NCI-H1694 (cell line): ENCODE measurements at regions not wholly inside any gene's neighbourhood (a gene's known extent, or its start where the extent isn't known, plus 50 kb on each side); places are given as distances from the start of the nearest gene placed in this dataset.
"Not testable (repeated sequence)": the region's sequence is repeated elsewhere in the genome, so short reads cannot be mapped to it uniquely, and the experiment has no call there.

ENCODE experiments used
- DNase-seq: peaks from one replicate; lab custom pipeline; 2025; lab: John Stamatoyannopoulos, UW

GRCh38 chr22:48424661-48425060 is 1403.0 kb downstream of the BRD1 start:
- no peak for DNase-seq

- no peak for DNase-seq
Observed at GRCh38 chr22:48424201-48424627, 1403.5 kb downstream of the BRD1 start.

GRCh38 chr22:48423481-48423911 is 1404.2 kb downstream of the BRD1 start:
- DNase-seq, result no peak

GRCh38 chr22:48422900-48423480 is 1404.7 kb downstream of the BRD1 start:
- no peak for DNase-seq

GRCh38 chr22:48418831-48419230 is 1408.8 kb downstream of the BRD1 start:
- DNase-seq, result no peak

GRCh38 chr22:48417225-48418070 is 1410.2 kb downstream of the BRD1 start:
- DNase-seq, result no peak

GRCh38 chr22:48416396-48417224 is 1411.1 kb downstream of the BRD1 start:
- DNase-seq, result no peak

- DNase-seq, result no peak
Observed at GRCh38 chr22:48415520-48415919, 1412.2 kb downstream of the BRD1 start.

GRCh38 chr22:48414651-48415050 is 1413.0 kb downstream of the BRD1 start:
- DNase-seq, result no peak

- not testable (repeated sequence) for DNase-seq
Observed at GRCh38 chr22:48412931-48413330, 1414.7 kb downstream of the BRD1 start.

- DNase-seq, result no peak
Observed at GRCh38 chr22:48410536-48410935, 1417.1 kb downstream of the BRD1 start.

- DNase-seq, result no peak
Observed at GRCh38 chr22:48407256-48407955, 1420.3 kb downstream of the BRD1 start.

GRCh38 chr22:48406161-48406560 is 1421.5 kb downstream of the BRD1 start:
- DNase-seq, result no peak

- DNase-seq, result no peak
Observed at GRCh38 chr22:48405741-48406140, 1421.9 kb downstream of the BRD1 start.

GRCh38 chr22:48404801-48405447 is 1422.7 kb downstream of the BRD1 start:
- no peak for DNase-seq

GRCh38 chr22:48403521-48404403 is 1423.9 kb downstream of the BRD1 start:
- peak; percentile 90 for DNase-seq

- DNase-seq, result no peak
Observed at GRCh38 chr22:48402591-48403031, 1425.1 kb downstream of the BRD1 start.

GRCh38 chr22:48401523-48401922 is 1426.2 kb downstream of the BRD1 start:
- DNase-seq, result not testable (repeated sequence)

- no peak for DNase-seq
Observed at GRCh38 chr22:48398181-48398905, 1429.3 kb downstream of the BRD1 start.
